CD1c-positive myeloid dendritic cell (primary cell): ENCODE measurements at regions not wholly inside any gene's neighbourhood (a gene's known extent, or its start where the extent isn't known, plus 50 kb on each side); places are given as distances from the start of the nearest gene placed in this dataset.
"Not testable (repeated sequence)": the region's sequence is repeated elsewhere in the genome, so short reads cannot be mapped to it uniquely, and the experiment has no call there.

Experiments used
- DNase-seq: peaks from one replicate; pipeline ENCODE4 v3.0.0-alpha.2; 2016; ENCODE audit errors: extremely low spot score

DNA sequence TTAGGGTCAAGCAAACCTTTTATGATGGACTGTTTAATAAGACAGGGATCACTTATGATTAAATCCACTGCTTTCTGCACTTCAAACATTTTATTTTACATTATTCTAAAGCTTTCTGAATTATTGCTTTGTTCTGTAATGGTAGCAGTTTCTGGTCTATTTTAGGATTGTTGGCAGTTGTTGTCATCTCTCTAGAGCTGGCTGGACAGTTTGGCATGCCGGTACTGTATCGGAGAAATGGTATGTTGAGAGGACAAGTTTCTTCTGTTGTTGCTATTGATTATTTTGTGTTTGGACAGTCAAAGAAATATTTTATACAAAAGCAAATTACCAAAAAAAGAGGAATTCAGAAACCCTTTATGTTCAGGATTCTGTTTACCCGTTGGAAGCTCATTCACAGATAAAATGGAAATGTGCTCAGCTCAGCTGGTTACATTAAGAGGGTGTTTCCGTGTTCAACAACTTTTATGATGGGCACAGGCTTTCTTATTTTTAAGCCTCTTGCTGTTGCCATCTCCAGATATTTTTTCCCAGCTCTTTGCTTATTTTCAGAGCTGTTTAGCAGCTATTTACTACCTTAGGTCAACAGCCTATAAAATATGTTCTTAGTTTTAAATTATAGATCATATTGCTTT is 214.6 kb upstream of the IGFBP7 start:
- DNase-seq = no peak

DNA sequence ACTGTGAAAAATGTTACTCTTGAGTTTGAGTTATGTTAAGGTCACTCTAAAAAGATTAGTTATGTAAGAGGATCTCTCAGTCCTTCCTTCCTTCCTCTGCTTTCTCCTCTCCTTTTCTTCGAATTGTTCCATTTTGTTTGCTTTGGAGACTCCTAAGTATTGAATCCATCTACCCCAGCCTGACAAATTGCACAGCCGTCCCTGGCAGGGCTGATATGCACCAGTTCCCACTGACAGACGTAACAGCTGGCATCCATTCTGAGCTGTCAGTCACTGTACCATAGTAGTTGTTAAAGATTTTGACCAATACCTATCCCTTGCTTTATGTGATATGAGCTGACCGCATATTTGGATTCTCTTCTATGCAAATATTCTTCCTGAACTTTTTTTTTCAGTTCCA is 210.7 kb upstream of the IGFBP7 start:
- DNase-seq = no peak

DNA sequence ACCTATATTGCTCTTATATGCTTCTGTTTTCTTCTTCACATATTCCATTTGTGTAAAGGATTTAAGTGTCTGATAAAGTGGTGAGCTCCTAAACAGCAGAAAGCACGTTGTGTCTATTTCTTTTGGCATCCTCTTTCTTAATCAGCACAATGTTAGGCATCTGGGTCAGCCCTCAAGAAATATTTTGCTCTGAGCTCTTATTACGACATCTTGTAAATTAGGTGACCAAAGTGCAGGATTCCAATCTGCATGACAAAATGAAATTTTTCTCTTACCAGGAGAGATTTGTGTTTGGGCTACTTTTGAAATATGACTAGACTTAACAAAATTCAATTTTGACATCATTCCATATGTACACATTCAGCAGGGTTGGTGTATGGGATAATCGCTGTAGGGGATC is 210.0 kb upstream of the IGFBP7 start:
- no peak for DNase-seq

DNA sequence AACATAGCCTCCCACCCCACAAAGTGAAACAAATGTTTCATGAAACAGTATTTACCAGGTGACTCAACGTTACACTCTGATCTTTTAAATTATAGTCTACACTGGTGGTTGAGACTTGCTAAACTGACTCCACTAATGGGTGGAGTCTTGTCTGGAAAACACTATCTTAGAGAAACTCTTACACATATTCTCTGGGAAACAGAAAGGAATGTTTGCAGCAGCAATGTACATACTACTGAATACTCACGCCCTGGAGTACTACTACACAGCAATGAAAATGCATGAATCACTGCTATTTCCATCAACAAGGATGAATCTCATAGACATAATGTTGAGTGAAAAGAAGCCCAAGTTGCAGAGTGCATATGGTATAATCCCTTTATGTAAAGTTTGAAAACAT is 208.5 kb upstream of the IGFBP7 start:
- DNase-seq = no peak

DNA sequence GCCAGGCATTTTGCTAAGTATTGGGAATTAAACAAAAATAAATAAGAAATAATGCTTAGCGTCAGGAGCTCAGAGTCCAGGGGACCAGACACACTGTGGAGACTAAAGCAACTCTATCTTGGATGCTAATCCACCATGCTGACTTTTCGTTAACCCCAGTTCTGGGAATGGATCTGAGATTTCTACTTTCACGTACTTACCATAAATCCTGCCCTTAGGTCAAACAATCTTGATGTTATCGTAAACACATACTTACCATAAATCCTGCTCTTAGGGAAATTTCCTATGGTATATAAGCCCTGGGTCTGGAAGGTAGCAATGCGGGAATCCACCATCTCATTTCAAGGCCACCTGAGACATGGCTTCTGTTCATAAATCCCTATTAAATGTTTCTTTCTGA is 204.5 kb upstream of the IGFBP7 start:
- DNase-seq = no peak

DNA sequence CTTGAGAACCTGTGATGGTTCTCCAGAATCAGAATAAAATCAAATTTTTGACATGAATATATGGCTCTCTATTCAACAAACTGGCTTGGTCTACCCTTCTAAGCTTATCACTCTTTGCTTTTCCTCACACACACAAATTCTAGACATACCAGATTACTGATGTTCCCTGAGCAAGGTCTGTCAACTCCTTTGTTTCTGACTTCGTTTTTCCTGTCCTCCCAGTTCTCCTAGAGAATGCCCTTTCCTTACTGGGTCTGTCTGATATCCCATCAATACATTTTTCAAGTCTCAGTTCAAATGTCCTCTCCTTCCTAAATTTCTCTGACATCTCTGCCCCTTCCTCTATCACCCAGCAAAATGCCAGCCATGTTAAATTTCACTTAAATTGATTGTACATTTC is 202.1 kb upstream of the IGFBP7 start:
- no peak for DNase-seq

DNA sequence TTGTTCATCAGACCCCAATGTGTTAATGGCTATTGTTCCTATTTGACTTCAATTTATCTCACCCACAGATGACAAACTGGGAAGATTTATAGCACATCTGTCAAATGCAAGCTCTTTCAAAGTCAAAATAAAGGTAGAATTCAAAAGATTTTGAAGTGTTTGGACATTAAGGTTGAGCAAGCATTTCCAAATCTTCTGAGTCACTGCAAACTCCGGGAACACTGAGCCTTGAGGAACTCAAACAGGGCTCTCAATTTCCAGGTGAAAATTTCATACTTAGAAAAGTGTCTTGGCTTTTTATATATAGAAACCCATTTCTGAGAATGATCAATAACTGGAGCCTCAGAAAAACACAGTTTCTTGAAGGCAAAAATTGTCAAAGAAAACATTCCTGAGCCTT is 199.5 kb upstream of the IGFBP7 start:
- no peak for DNase-seq

DNA sequence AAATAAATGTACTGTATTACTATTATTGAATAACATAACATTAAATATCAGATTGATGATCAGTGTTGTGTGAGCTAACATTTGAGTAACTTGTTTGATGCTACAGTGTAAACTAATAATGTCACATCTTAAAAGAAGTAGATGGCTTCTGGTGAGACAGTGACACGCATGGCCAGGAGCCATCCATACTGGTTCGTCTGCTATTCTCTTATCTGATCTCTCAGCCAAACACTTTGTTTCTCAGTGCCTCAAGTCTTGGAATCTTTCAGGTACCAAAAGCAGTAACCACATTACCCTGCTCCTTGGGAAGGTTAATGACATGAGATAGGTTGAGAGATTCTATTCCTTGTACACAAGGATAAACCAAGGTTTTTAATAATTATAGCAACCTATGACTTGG is 198.1 kb upstream of the IGFBP7 start:
- no peak for DNase-seq

DNA sequence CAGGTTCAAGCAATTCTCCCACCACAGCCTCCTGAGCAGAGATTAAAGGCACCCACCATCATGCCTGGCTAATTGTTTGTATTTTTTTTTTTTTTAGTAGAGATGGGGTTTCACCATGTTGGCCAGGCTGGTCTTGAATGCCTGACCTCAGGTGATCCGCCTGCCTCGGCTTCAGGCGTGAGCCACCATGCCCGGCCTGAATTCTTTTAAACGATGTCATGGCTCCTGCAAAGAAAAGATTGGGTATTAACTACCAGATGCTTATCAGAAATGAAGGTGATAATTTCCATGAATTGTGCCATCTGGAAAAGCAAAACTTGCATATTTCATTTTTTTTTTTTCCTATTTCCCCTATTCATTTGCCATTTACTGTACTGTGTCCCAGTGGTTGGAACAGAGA is 195.7 kb upstream of the IGFBP7 start:
- no peak for DNase-seq

DNA sequence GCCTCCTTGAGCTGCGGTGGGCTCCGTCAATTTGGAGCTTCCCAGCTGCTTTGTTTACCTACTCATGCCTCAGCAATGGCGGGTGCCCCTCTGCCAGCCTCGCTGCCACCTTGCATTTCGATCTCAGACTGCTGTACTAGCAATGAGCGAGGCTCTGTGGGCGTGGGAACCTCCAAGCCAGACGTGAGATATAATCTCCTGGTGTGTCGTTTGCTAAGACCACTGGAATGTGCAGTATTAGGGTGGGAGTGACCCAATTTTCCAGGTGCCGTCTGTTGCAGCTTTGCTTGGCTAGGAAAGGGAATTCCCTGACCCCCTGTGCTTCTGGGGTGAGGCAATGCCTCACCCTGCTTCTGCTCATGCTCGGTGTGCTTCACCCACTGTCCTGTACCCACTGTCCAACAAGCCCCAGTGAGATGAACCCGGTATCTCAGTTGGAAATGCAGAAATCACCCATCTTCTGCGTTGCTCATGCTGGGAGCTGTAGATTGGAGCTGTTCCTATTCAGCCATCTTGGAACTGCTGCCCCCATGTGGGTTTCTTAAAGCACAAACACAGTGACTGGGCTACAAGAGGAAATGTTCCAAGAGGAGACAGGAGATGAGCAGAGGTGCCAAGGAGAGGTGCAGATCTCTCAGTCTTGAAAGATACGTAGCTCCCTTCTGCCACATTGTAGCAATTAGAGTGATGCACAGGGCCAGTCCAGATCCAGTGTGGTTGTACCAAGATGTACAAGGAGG is 193.0 kb upstream of the IGFBP7 start:
- no peak for DNase-seq

DNA sequence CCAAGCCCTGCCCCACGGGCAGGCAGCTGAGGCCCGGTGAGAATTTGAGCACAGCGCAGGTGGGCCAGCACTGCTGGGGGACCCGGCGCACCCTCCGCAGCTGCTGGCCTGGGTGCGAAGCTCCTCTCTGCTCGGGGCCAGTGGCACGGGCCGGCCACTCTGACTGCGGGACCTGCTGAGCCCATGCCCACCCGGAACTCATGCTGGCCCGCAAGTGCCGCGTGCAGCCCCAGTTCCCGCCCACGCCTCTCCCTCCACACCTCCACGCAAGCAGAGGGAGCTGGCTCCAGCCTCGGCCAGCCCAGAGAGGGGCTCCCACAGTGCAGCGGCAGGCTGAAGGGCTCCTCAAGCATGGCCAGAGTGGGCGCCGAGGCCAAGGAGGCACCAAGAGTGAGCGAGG is 190.1 kb upstream of the IGFBP7 start:
- not testable (repeated sequence) for DNase-seq

DNA sequence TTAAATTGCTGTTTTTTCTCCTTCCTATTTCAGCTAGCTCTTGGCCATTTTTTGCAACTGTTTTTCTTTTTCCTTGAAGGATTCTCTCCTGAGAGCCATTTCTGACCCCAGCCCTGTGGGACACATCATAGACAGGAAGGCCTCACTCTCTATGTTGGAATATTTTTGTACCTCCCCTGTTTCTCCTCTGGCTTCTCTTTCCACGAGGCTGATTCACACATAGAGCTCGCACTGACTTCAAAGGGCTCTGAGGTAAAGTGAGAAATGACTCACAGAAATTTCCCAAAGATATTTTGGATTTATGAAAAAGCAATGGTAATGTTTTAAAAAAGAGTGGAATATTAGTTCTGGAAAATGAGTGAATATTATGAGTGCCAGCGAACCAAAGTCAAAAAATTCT is 181.7 kb upstream of the IGFBP7 start:
- DNase-seq = no peak

DNA sequence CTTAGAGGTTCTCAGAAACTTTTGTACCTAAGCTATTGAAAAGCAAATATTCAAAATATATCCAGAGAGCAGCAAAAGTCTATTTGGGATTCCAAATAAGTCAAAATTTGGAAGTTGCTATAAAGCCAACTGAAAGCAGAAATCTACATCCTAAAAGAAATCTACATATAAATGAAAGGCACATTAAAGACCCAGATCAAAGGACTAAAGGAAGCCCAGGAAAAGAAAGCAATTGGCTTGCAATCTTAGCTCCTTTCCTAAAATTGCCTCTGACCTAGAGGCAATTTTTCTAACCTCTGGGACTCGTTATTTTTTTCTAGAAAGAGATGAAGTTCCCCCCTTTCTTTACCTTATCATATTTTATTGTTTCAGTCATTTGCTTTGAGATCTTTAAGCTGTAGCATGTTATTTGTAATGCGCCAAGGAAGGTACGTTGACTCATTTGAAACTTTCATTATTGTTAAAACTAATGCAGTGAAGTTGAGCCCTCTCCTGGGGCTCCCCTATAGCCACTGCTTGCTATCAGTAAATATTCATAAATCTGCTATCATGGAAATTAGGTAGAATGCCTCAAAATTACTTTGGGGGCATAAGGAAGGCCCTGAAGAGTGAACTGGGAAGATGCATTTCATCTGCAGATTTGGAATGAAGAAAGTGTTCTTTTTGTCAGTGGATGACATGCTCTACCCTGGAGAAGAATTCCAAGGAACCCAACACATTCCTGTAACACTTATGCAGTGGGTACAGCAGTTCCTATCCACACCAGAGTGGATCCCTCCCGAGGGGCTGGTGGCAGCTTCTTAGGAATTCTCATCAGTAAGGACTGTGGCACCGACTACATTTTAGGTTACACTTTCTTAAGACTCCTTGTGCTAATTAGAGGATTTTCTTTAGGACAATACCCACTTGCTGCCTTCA is 177.8 kb upstream of the IGFBP7 start:
- DNase-seq = no peak

DNA sequence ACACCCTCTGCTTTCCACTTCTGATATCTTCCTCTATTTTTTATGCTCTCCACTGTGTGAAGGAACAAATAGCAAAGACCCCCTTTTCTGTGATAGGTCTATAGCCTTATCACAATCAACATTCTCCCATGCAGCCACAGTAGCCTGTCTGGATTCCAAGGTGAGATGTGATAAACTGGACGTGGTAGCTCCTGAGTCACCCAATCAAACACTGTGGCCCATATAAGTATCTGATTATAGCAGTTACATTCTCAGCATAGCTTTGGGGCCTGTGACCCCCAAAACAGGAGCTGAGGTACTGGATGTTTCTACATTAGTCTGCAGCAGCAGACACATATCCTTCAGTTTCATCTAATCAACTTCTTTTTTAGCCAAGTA is 172.7 kb upstream of the IGFBP7 start:
- DNase-seq = no peak

DNA sequence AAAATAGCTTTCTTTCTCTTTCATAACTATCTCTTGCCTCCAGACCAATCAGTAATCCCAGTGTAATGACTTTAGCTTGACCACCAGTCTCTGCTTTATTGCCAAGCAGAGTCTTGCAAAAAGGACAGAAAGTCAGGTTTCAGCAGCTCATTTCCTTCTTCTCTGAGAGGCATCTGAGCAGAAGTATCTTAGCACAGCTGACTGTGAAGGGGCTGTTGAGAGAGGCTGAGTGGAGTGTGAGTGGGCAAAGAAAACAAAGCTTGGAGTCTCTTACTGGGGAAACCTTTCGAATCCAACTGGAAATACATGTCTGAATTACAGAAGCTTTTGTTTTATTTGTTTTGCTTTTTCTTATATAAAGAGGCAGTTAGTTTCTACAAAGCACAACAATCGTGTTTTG is 170.3 kb upstream of the IGFBP7 start:
- no peak for DNase-seq

DNA sequence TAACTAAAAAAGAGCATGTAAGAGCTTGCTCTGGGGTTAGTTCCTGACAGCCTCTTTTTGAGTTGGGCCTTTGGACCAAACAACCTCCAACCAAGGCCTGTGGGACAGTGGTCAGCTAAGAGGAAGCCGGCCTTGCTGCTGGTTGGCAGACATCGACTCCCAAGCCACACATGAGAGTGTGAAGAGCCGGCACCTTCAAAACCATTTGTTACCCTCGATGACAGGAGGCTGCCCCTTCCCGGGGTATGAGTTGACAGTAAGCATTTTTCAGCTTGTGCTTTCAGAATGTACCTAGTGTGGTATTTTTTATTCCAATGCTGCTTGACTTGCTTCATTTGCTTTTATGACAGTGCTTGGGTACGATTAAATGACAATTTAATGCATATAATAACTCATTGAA is 168.6 kb upstream of the IGFBP7 start:
- no peak for DNase-seq

DNA sequence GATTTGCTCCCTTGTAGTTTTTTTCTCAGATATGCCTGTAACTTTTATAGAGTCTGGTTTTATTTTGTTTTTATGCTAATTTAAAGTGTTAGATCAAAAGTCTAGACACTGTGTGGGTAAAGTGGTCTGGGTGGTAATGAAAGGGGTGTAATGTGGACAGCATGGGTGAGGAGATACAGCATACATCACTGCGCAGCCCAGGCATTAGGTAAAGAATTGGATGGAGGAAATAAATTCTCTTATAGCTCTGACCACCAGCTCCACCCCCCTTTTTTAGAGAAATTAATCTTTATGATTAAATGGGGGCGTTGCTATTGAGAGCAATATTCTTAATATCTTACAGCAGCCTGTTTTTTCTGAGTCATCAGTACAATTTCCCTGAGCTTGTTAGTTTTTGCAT is 163.9 kb upstream of the IGFBP7 start:
- DNase-seq = no peak

DNA sequence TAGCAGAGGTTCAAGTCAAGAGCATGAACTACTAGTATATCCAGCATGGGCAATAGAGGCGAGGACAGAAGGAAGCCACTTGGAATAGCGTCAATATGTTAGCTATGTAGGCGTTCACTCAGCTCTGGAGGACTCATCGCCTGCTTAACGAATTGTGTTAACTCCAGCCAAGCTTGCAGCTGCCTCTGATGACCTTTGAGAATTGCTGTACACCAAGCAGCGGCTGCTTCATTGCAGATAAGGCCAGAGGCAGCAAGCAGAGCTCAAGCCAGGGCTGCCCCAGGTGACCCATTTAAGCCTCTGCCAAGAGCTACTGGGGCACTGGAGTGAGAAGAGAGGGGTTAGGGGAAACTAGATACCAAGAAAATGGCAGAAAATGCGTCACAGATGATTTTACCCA is 160.2 kb upstream of the IGFBP7 start:
- no peak for DNase-seq

DNA sequence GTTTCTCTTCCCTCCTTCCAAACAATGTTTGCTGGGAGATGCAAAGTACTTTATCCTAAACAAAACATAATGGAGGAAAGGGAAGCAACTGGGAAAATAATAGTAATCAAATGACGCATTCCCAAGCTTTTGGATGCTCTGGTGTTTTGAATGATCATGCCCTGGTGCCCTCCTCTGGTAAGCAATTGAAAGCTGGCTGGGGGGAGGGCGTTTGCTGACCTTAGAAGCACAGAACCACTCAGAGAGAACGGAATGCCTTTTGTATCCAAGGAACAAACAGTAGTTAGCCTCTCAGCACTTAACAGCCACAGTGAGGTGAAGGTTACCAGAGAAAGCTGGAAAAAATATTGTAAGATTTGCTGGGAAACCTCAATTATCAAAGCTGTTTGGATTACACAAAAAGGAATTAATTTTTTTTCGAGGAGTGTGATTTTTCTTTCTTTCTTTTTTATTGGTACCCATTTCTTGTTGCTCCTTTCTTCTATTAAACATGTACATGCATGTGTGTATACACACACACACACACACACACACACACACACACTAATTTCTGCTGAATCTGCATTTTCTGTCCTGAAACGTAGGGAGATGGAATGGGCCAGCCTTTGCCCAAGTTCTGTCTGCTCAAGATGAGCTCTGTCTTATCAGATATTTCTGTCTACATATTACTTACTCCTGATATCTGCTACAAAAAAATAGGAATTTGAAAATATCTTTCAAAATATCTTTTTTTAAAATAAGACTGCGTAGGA is 155.8 kb upstream of the IGFBP7 start:
- DNase-seq = no peak

DNA sequence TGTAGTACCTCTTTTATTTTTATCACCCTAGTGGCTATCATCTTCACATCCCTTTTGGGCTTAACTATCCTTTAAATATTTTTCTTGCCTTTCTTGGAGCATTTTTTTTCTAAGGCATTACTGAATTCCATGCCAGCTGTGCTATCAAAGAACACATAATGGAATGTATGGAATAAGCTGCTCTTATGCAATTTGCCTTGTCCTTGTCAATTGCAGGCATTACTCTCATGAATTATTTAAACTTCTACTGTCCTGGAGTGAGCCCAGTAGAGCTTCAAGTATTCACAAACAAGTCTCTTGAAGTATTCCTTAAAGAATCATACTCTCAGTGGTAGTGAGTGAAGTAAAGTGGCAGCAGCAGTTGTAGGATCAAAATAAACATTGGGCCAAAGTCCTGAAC is 144.6 kb upstream of the IGFBP7 start:
- DNase-seq = no peak

DNA sequence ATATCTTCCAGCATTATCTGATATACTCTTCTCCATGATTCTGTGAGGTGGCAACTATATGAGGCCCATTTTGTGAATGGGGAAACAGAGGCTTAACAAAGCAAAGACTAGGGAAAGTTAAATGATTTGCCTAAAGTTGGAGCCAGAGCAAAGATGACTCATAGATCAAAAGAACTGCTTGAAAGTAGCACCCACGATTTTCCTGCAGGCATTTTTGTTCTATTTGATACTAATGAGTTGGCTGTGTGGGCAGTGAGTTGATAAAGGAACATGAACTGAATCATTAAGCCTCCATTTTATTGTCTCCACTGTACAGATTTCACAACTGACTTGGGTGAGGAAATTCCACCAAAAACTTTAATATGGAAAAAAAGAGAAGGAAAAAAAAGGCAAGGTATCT is 138.9 kb upstream of the IGFBP7 start:
- DNase-seq = no peak

DNA sequence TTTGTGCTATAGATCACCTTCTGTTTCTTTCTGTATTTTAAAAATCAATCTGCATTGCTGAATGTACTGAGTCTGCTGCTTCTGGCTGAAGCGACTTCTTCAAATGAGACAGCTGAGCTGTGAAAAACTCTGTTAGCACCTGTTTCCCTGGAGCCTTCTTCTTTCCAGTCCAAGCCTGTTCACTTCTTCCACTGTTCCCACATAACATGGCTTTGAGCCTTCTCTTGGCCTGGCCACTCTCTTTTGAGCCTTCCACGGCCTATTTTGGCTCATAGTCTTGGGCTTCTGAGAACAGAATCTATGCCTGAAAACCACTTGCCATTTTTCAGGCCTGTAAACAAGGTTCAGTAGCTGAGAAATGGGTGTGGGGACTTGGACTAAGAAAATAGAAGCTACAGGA is 132.9 kb upstream of the IGFBP7 start:
- DNase-seq = no peak
